Mesendoderm (in vitro differentiated cells): ENCODE measurements at regions not wholly inside any gene's neighbourhood (a gene's known extent, or its start where the extent isn't known, plus 50 kb on each side); places are given as distances from the start of the nearest gene placed in this dataset.

Source experiments
- DNase-seq: peaks from one replicate; pipeline ENCODE4 v3.0.0; 2013
- H2AK5ac ChIP-seq: 2 replicates; pipeline ENCODE4 v1.6.1; 2013; ENCODE audit warnings: low read length, inconsistent platforms
- H2BK120ac ChIP-seq: 2 replicates; pipeline ENCODE4 v1.6.1; 2013; ENCODE audit warnings: low read depth, mild to moderate bottlenecking, low read length, moderate library complexity, mixed read lengths
- H2BK15ac ChIP-seq: replicated peaks from 2 replicates; pipeline ENCODE4 v1.6.1; 2013; ENCODE audit warnings: low read depth, mild to moderate bottlenecking, moderate library complexity
- H2BK5ac ChIP-seq: 2 replicates; pipeline ENCODE4 v1.6.1; 2013; ENCODE audit warnings: low read length, inconsistent platforms
- H3K18ac ChIP-seq: 2 replicates; pipeline ENCODE4 v1.6.1; 2013; ENCODE audit warnings: mild to moderate bottlenecking, low read length, mixed read lengths
- H3K23ac ChIP-seq: one replicate; pipeline ENCODE4 v1.6.1; 2013; ENCODE audit warnings: low read length
- H3K27ac ChIP-seq: 2 replicates; pipeline ENCODE4 v1.5.1; 2013; ENCODE audit warnings: low read depth, mild to moderate bottlenecking, inconsistent platforms, low read length, moderate library complexity
- H3K27me3 ChIP-seq: 2 replicates; pipeline ENCODE4 v1.6.1; 2013; ENCODE audit warnings: low read length, control low read depth, mild to moderate bottlenecking, inconsistent platforms; ENCODE audit not compliant: insufficient read depth, poor library complexity
- H3K36me3 ChIP-seq: 2 replicates; pipeline ENCODE4 v1.6.1; 2013; ENCODE audit warnings: low read length, inconsistent platforms; ENCODE audit not compliant: control insufficient read depth, insufficient read depth
- H3K4ac ChIP-seq: one replicate; pipeline ENCODE4 v1.6.1; 2013; ENCODE audit warnings: low read depth, mild to moderate bottlenecking, low read length, moderate library complexity
- H3K4me1 ChIP-seq: 2 replicates; pipeline ENCODE4 v1.6.1; 2013; ENCODE audit warnings: low read depth, low read length, inconsistent platforms; ENCODE audit not compliant: control insufficient read depth
- H3K4me2 ChIP-seq: 2 replicates; pipeline ENCODE4 v1.6.1; 2013; ENCODE audit warnings: low read length
- H3K4me3 ChIP-seq: 2 replicates; pipeline ENCODE4 v1.5.1; 2013; ENCODE audit warnings: mild to moderate bottlenecking, low read length
- H3K56ac ChIP-seq: one replicate; pipeline ENCODE4 v1.6.1; 2013; ENCODE audit warnings: low read length
- H3K79me1 ChIP-seq: 2 replicates; pipeline ENCODE4 v1.6.1; 2013; ENCODE audit warnings: low read length, inconsistent platforms
- H3K79me2 ChIP-seq: 2 replicates; pipeline ENCODE4 v1.6.1; 2013; ENCODE audit warnings: mild to moderate bottlenecking, low read length; ENCODE audit not compliant: control insufficient read depth, insufficient read depth
- H3K9ac ChIP-seq: 2 replicates; pipeline ENCODE4 v1.6.1; 2013; ENCODE audit warnings: low read length, inconsistent platforms
- H4K5ac ChIP-seq: one replicate; pipeline ENCODE4 v1.6.1; 2013; ENCODE audit warnings: low read length
- H4K8ac ChIP-seq: one replicate; pipeline ENCODE4 v1.6.1; 2013; ENCODE audit warnings: low read depth, mild to moderate bottlenecking, control low read depth, low read length, moderate library complexity
- WGBS: extraction: QIAGEN DNeasy Blood & Tissue Kit; methylation state at CpG from one replicate; pipeline ENCODE4 v1.1.7; 2013; ENCODE audit warnings: low lambda C conversion rate, missing lambda C conversion rate; ENCODE audit not compliant: insufficient coverage; ENCODE audit errors: extremely low coverage; 5-methylcytosine and 5-hydroxymethylcytosine counted together

- Histone ChIP-seq H3K4me3 (no peak overlapping the region), H3K4ac (no peak overlapping the region), H3K23ac (no peak overlapping the region), H3K27ac (no peak overlapping the region), H4K8ac (no peak overlapping the region), H3K4me2 (no peak overlapping the region), H3K18ac (no peak overlapping the region), H3K79me2 (no peaks in the 10 kb centered on the region), H2BK120ac (no peak overlapping the region), H2BK5ac (no peak overlapping the region), H2AK5ac (no peak overlapping the region), H3K4me1 (no peaks in the 10 kb centered on the region), H4K5ac (no peak overlapping the region), H3K56ac (no peak overlapping the region), H3K9ac (no peak overlapping the region), H3K79me1 (no peaks in the 10 kb centered on the region), H3K27me3 (no peaks in the 10 kb centered on the region), H3K36me3 (no peaks in the 10 kb centered on the region), H2BK15ac (no peak overlapping the region)
- no peak for DNase-seq
- WGBS = 100% methylated on average over 2 of the region's 3 CpGs
Observed at GRCh38 chr4:123017636-123018395, 95.4 kb upstream of the NUDT6 start.

GRCh38 chr4:123018396-123018775 is 96.0 kb upstream of the NUDT6 start:
- no peak overlapping the region for H4K5ac ChIP-seq
- H3K36me3 ChIP-seq = no peaks in the 10 kb centered on the region
- WGBS = no CpG with 5 or more reads among the region's 3 CpGs
- no peak overlapping the region for H3K4ac ChIP-seq
- no peaks in the 10 kb centered on the region for H3K4me1 ChIP-seq
- H3K4me2 ChIP-seq = no peak overlapping the region
- no peaks in the 10 kb centered on the region for H3K27me3 ChIP-seq
- H3K4me3 ChIP-seq = no peak overlapping the region
- no peak overlapping the region for H3K18ac ChIP-seq
- H4K8ac ChIP-seq = no peak overlapping the region
- no peak overlapping the region for H3K56ac ChIP-seq
- H3K79me2 ChIP-seq = no peaks in the 10 kb centered on the region
- no peak overlapping the region for H2BK15ac ChIP-seq
- H3K23ac ChIP-seq = no peak overlapping the region
- H3K27ac ChIP-seq = no peak overlapping the region
- H2AK5ac ChIP-seq = no peak overlapping the region
- H3K9ac ChIP-seq = no peak overlapping the region
- no peak overlapping the region for H2BK5ac ChIP-seq
- H2BK120ac ChIP-seq = no peak overlapping the region
- no peaks in the 10 kb centered on the region for H3K79me1 ChIP-seq
- DNase-seq = no peak

- Histone ChIP-seq H3K56ac (no peak overlapping the region), H2BK5ac (no peak overlapping the region), H3K4ac (no peak overlapping the region), H4K5ac (no peak overlapping the region), H2BK120ac (no peak overlapping the region), H2AK5ac (no peak overlapping the region), H2BK15ac (no peak overlapping the region), H3K27ac (no peak overlapping the region), H3K4me2 (no peak overlapping the region), H3K4me1 (no peaks in the 10 kb centered on the region), H3K79me1 (no peaks in the 10 kb centered on the region), H4K8ac (no peak overlapping the region), H3K36me3 (no peaks in the 10 kb centered on the region), H3K23ac (no peak overlapping the region), H3K27me3 (no peaks in the 10 kb centered on the region), H3K79me2 (no peaks in the 10 kb centered on the region), H3K18ac (no peak overlapping the region), H3K9ac (no peak overlapping the region), H3K4me3 (no peak overlapping the region)
- no CpG with 5 or more reads among the region's 11 CpGs for WGBS
- DNase-seq = no peak
Observed at GRCh38 chr4:123020285-123020684, 97.9 kb upstream of the NUDT6 start.

GRCh38 chr4:123023647-123024046 is 101.2 kb upstream of the NUDT6 start:
- Histone ChIP-seq H3K23ac (no peak overlapping the region), H4K8ac (no peak overlapping the region), H3K36me3 (no peaks in the 10 kb centered on the region), H3K4me1 (no peaks in the 10 kb centered on the region), H4K5ac (no peak overlapping the region), H2BK120ac (no peak overlapping the region), H3K4me3 (no peak overlapping the region), H3K79me2 (no peaks in the 10 kb centered on the region), H3K4ac (no peak overlapping the region), H3K27ac (no peak overlapping the region), H3K9ac (no peak overlapping the region), H3K27me3 (no peaks in the 10 kb centered on the region), H2BK5ac (no peak overlapping the region), H2BK15ac (no peak overlapping the region), H2AK5ac (no peak overlapping the region), H3K4me2 (no peak overlapping the region), H3K56ac (no peak overlapping the region), H3K18ac (no peak overlapping the region), H3K79me1 (no peaks in the 10 kb centered on the region)
- DNase-seq = no peak
- no CpG with 5 or more reads among the region's 15 CpGs for WGBS

GRCh38 chr4:123024710-123025109 is 102.3 kb upstream of the NUDT6 start:
- no peak for DNase-seq
- H3K4ac ChIP-seq = no peak overlapping the region
- no peaks in the 10 kb centered on the region for H3K79me1 ChIP-seq
- H3K27me3 ChIP-seq = no peaks in the 10 kb centered on the region
- no peak overlapping the region for H3K4me2 ChIP-seq
- H3K56ac ChIP-seq = no peak overlapping the region
- no peak overlapping the region for H3K27ac ChIP-seq
- H2BK120ac ChIP-seq = no peak overlapping the region
- no peak overlapping the region for H3K18ac ChIP-seq
- no peak overlapping the region for H2AK5ac ChIP-seq
- H3K36me3 ChIP-seq = no peaks in the 10 kb centered on the region
- H3K9ac ChIP-seq = no peak overlapping the region
- H2BK15ac ChIP-seq = no peak overlapping the region
- no peaks in the 10 kb centered on the region for H3K79me2 ChIP-seq
- no peaks in the 10 kb centered on the region for H3K4me1 ChIP-seq
- H3K4me3 ChIP-seq = no peak overlapping the region
- no peak overlapping the region for H3K23ac ChIP-seq
- H4K8ac ChIP-seq = no peak overlapping the region
- H4K5ac ChIP-seq = no peak overlapping the region
- WGBS = no CpG with 5 or more reads among the region's 6 CpGs
- H2BK5ac ChIP-seq = no peak overlapping the region

- no peaks in the 10 kb centered on the region for H3K79me1 ChIP-seq
- H2BK15ac ChIP-seq = no peak overlapping the region
- H3K4me3 ChIP-seq = no peak overlapping the region
- no peak overlapping the region for H3K9ac ChIP-seq
- no CpG with 5 or more reads among the region's 4 CpGs for WGBS
- no peaks in the 10 kb centered on the region for H3K79me2 ChIP-seq
- H3K4ac ChIP-seq = no peak overlapping the region
- no peak for DNase-seq
- no peaks in the 10 kb centered on the region for H3K4me1 ChIP-seq
- H2BK5ac ChIP-seq = no peak overlapping the region
- H3K18ac ChIP-seq = no peak overlapping the region
- no peak overlapping the region for H3K4me2 ChIP-seq
- no peak overlapping the region for H3K23ac ChIP-seq
- no peak overlapping the region for H4K8ac ChIP-seq
- H3K56ac ChIP-seq = no peak overlapping the region
- H4K5ac ChIP-seq = no peak overlapping the region
- no peaks in the 10 kb centered on the region for H3K27me3 ChIP-seq
- no peak overlapping the region for H2BK120ac ChIP-seq
- H3K27ac ChIP-seq = no peak overlapping the region
- no peaks in the 10 kb centered on the region for H3K36me3 ChIP-seq
- no peak overlapping the region for H2AK5ac ChIP-seq
Observed at GRCh38 chr4:123025398-123025797, 103.0 kb upstream of the NUDT6 start.
